ENCODE measurements at regions not wholly inside any gene's neighbourhood (a gene's known extent, or its start where the extent isn't known, plus 50 kb on each side); places are given as distances from the start of the nearest gene placed in this dataset.

DNA sequence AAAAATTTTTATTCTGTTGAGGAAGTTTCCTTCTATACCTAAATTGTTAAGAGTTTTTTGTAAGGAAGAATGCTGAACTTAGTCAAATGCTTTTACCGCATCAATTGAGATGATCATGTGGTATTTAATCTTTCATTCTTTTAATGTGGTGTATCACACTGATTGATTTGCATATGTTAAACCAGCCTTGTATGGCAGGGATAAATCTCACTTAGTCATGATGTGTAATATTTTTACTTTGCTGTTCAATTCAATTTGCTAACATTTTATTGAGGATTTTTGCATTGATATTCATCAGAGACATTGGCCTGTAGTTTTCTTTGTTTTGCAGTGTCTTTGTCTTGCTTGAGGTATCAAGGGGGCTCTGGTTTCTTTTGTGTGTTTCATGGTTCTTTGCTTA is 125.3 kb upstream of the MEF2C start:
- no peak overlapping the region for H2BK5ac ChIP-seq (ENCODE audit: low read length)
- no peak overlapping the region for H4K8ac ChIP-seq (ENCODE audit: low read depth, low read length)
- no peak overlapping the region for H3K4me3 ChIP-seq (ENCODE audit: low read length in 2 of 2)
- H2AFZ ChIP-seq (ENCODE audit: low read length): no peak overlapping the region
- no peak overlapping the region for H3K14ac ChIP-seq (ENCODE audit: low read length)
- no peak overlapping the region for H3K23ac ChIP-seq (ENCODE audit: low read depth, low read length, poor library complexity)
- no peak overlapping the region for H2BK120ac ChIP-seq (ENCODE audit: low read depth, low read length)
- H4K91ac ChIP-seq (ENCODE audit: low read depth, low read length, poor library complexity): no peak overlapping the region
- no CpG with 5 or more reads among the region's 1 CpG for WGBS, 2 donors (ENCODE audit: extremely low coverage in 2 of 2, insufficient read length in 2 of 2, insufficient replicate concordance in 1 of 2)
- H3K27ac ChIP-seq (replicated peaks; ENCODE audit: low read length): no peak overlapping the region
- no peaks in the 10 kb centered on the region for H3K27me3 ChIP-seq (ENCODE audit: control insufficient read depth in 3 of 3, insufficient read depth in 3 of 3, low read depth in 1 of 3, low read length in 3 of 3)
- no peak overlapping the region for H2AK5ac ChIP-seq (ENCODE audit: low read depth, low read length)
- H3K79me1 ChIP-seq (ENCODE audit: low read depth, low read length): no peaks in the 10 kb centered on the region
- H3K4me2 ChIP-seq (ENCODE audit: insufficient read depth, low read length, poor library complexity, severe bottlenecking): no peak overlapping the region
- H3K4ac ChIP-seq (ENCODE audit: low read length): no peak overlapping the region
- H3K36me3 ChIP-seq (replicated peaks in 1 of 2; ENCODE audit: control insufficient read depth in 2 of 2, insufficient read depth in 2 of 2, low read length in 2 of 2): no peaks in the 10 kb centered on the region
- no peak for DNase-seq (ENCODE audit: low spot score)
- H3K4me1 ChIP-seq (ENCODE audit: control insufficient read depth in 2 of 2, insufficient read depth in 1 of 2, low read depth in 1 of 2, low read length in 2 of 2): peaks cover 3 to 7% of the 10 kb centered on the region in 2 donors
- H2BK12ac ChIP-seq (ENCODE audit: low read length): no peak overlapping the region
- no peak overlapping the region for H2BK15ac ChIP-seq (ENCODE audit: low read length)
- no peaks in the 10 kb centered on the region for H3K9me3 ChIP-seq (replicated peaks in 1 of 2; ENCODE audit: control insufficient read depth in 2 of 2, insufficient read depth in 1 of 2, low read depth in 1 of 2, low read length in 2 of 2)
- H3K9ac ChIP-seq (ENCODE audit: low read depth, low read length, poor library complexity): no peak overlapping the region
- H3K18ac ChIP-seq (ENCODE audit: low read length): no peak overlapping the region

DNA sequence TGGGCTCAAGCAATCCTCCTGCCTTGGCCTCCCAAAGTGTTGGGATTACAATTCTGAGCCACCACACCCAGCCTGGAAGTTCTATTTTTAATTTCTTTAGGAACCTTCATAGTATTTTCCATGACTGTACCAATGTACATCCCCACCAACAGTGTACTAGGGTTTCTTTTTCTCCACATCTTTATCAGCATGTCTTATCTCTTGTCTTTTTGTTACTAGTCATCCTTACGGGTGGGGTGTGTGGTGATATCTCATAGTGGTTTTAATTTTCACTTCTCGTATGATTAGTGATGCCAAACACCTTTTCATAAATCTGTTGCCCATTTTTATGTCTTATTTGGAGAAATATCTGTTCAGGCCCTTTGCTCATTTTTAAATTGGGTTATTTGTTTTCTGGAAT is 123.0 kb upstream of the MEF2C start:
- no peaks in the 10 kb centered on the region for H3K79me1 ChIP-seq (ENCODE audit: low read depth, low read length)
- H2BK12ac ChIP-seq (ENCODE audit: low read length): no peak overlapping the region
- H2BK15ac ChIP-seq (ENCODE audit: low read length): no peak overlapping the region
- H2AFZ ChIP-seq (ENCODE audit: low read length): no peak overlapping the region
- no peak overlapping the region for H4K91ac ChIP-seq (ENCODE audit: low read depth, low read length, poor library complexity)
- H3K4me2 ChIP-seq (ENCODE audit: insufficient read depth, low read length, poor library complexity, severe bottlenecking): no peak overlapping the region
- H2BK120ac ChIP-seq (ENCODE audit: low read depth, low read length): no peak overlapping the region
- H3K4me1 ChIP-seq (ENCODE audit: control insufficient read depth in 2 of 2, insufficient read depth in 1 of 2, low read depth in 1 of 2, low read length in 2 of 2): no peaks in the 10 kb centered on the region
- no peak overlapping the region for H2BK5ac ChIP-seq (ENCODE audit: low read length)
- no peaks in the 10 kb centered on the region for H3K9me3 ChIP-seq (replicated peaks in 1 of 2; ENCODE audit: control insufficient read depth in 2 of 2, insufficient read depth in 1 of 2, low read depth in 1 of 2, low read length in 2 of 2)
- DNase-seq (ENCODE audit: low spot score): no peak
- H2AK5ac ChIP-seq (ENCODE audit: low read depth, low read length): no peak overlapping the region
- no peaks in the 10 kb centered on the region for H3K27me3 ChIP-seq (ENCODE audit: control insufficient read depth in 3 of 3, insufficient read depth in 3 of 3, low read depth in 1 of 3, low read length in 3 of 3)
- no peak overlapping the region for H3K4ac ChIP-seq (ENCODE audit: low read length)
- no CpG with 5 or more reads among the region's 2 CpGs for WGBS, 2 donors (ENCODE audit: extremely low coverage in 2 of 2, insufficient read length in 2 of 2, insufficient replicate concordance in 1 of 2)
- no peak overlapping the region for H3K9ac ChIP-seq (ENCODE audit: low read depth, low read length, poor library complexity)
- H3K14ac ChIP-seq (ENCODE audit: low read length): no peak overlapping the region
- H3K36me3 ChIP-seq (replicated peaks in 1 of 2; ENCODE audit: control insufficient read depth in 2 of 2, insufficient read depth in 2 of 2, low read length in 2 of 2): no peaks in the 10 kb centered on the region
- H3K27ac ChIP-seq (replicated peaks; ENCODE audit: low read length): no peak overlapping the region
- no peak overlapping the region for H3K4me3 ChIP-seq (ENCODE audit: low read length in 2 of 2)
- no peak overlapping the region for H3K23ac ChIP-seq (ENCODE audit: low read depth, low read length, poor library complexity)
- H4K8ac ChIP-seq (ENCODE audit: low read depth, low read length): no peak overlapping the region
- H3K18ac ChIP-seq (ENCODE audit: low read length): no peak overlapping the region

- no peak for DNase-seq (ENCODE audit: low spot score)
- no peak overlapping the region for H3K4me3 ChIP-seq (ENCODE audit: low read length in 2 of 2)
- H3K23ac ChIP-seq (ENCODE audit: low read depth, low read length, poor library complexity): no peak overlapping the region
- H3K27me3 ChIP-seq (ENCODE audit: control insufficient read depth in 3 of 3, insufficient read depth in 3 of 3, low read depth in 1 of 3, low read length in 3 of 3): no peaks in the 10 kb centered on the region
- no peak overlapping the region for H2BK15ac ChIP-seq (ENCODE audit: low read length)
- no peak overlapping the region for H4K8ac ChIP-seq (ENCODE audit: low read depth, low read length)
- H3K4me1 ChIP-seq (ENCODE audit: control insufficient read depth in 2 of 2, insufficient read depth in 1 of 2, low read depth in 1 of 2, low read length in 2 of 2): no peaks in the 10 kb centered on the region
- no peak overlapping the region for H2BK120ac ChIP-seq (ENCODE audit: low read depth, low read length)
- no peak overlapping the region for H3K14ac ChIP-seq (ENCODE audit: low read length)
- H3K4ac ChIP-seq (ENCODE audit: low read length): no peak overlapping the region
- H3K36me3 ChIP-seq (replicated peaks in 1 of 2; ENCODE audit: control insufficient read depth in 2 of 2, insufficient read depth in 2 of 2, low read length in 2 of 2): no peaks in the 10 kb centered on the region
- H3K27ac ChIP-seq (replicated peaks; ENCODE audit: low read length): no peak overlapping the region
- no peak overlapping the region for H3K4me2 ChIP-seq (ENCODE audit: insufficient read depth, low read length, poor library complexity, severe bottlenecking)
- no peaks in the 10 kb centered on the region for H3K79me1 ChIP-seq (ENCODE audit: low read depth, low read length)
- H3K9ac ChIP-seq (ENCODE audit: low read depth, low read length, poor library complexity): no peak overlapping the region
- no peak overlapping the region for H3K18ac ChIP-seq (ENCODE audit: low read length)
- H2BK12ac ChIP-seq (ENCODE audit: low read length): no peak overlapping the region
- H4K91ac ChIP-seq (ENCODE audit: low read depth, low read length, poor library complexity): no peak overlapping the region
- H2BK5ac ChIP-seq (ENCODE audit: low read length): no peak overlapping the region
- no peaks in the 10 kb centered on the region for H3K9me3 ChIP-seq (replicated peaks in 1 of 2; ENCODE audit: control insufficient read depth in 2 of 2, insufficient read depth in 1 of 2, low read depth in 1 of 2, low read length in 2 of 2)
- no peak overlapping the region for H2AK5ac ChIP-seq (ENCODE audit: low read depth, low read length)
- H2AFZ ChIP-seq (ENCODE audit: low read length): no peak overlapping the region
- no CpG with 5 or more reads among the region's 3 CpGs for WGBS, 2 donors (ENCODE audit: extremely low coverage in 2 of 2, insufficient read length in 2 of 2, insufficient replicate concordance in 1 of 2)
Measured at GRCh38 chr5:89004379-89004778, 121.4 kb upstream of the MEF2C start.

DNA sequence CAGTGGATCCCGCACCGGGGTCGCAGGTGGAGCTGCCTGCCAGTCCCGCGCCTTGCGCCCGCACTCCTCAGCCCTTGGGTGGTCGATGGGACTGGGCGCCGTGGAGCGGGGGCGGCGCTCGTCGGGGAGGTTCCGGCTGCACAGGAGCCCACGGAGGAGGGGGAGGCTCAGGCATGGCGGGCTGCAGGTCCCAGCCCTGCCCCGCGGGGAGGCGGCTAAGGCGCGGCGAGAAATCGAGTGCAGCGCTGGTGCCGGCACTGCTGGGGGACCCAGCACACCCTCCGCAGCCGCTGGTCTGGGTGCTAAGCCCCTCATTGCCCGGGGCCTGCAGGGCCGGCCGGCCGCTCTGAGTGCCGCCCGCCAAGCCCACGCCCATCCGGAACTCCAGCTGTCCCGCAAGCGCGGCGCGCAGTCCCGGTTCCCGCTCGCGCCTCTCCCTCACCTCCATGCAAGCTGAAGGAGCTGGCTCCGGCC is 120.6 kb upstream of the MEF2C start:
- Histone ChIP-seq H3K9ac (ENCODE audit: low read depth, low read length, poor library complexity) (no peak overlapping the region), H3K9me3 (replicated peaks in 1 of 2; ENCODE audit: control insufficient read depth in 2 of 2, insufficient read depth in 1 of 2, low read depth in 1 of 2, low read length in 2 of 2) (no peaks in the 10 kb centered on the region), H2BK12ac (ENCODE audit: low read length) (no peak overlapping the region), H2BK15ac (ENCODE audit: low read length) (no peak overlapping the region), H3K36me3 (replicated peaks in 1 of 2; ENCODE audit: control insufficient read depth in 2 of 2, insufficient read depth in 2 of 2, low read length in 2 of 2) (no peaks in the 10 kb centered on the region), H3K4me3 (ENCODE audit: low read length in 2 of 2) (no peak overlapping the region), H2AK5ac (ENCODE audit: low read depth, low read length) (no peak overlapping the region), H3K27ac (replicated peaks; ENCODE audit: low read length) (no peak overlapping the region), H4K8ac (ENCODE audit: low read depth, low read length) (no peak overlapping the region), H3K79me1 (ENCODE audit: low read depth, low read length) (no peaks in the 10 kb centered on the region), H3K18ac (ENCODE audit: low read length) (no peak overlapping the region), H3K14ac (ENCODE audit: low read length) (no peak overlapping the region), H4K91ac (ENCODE audit: low read depth, low read length, poor library complexity) (no peak overlapping the region), H3K27me3 (ENCODE audit: control insufficient read depth in 3 of 3, insufficient read depth in 3 of 3, low read depth in 1 of 3, low read length in 3 of 3) (no peaks in the 10 kb centered on the region), H3K4ac (ENCODE audit: low read length) (no peak overlapping the region), H2BK5ac (ENCODE audit: low read length) (no peak overlapping the region), H2BK120ac (ENCODE audit: low read depth, low read length) (no peak overlapping the region), H2AFZ (ENCODE audit: low read length) (no peak overlapping the region), H3K23ac (ENCODE audit: low read depth, low read length, poor library complexity) (no peak overlapping the region), H3K4me2 (ENCODE audit: insufficient read depth, low read length, poor library complexity, severe bottlenecking) (no peak overlapping the region), H3K4me1 (ENCODE audit: control insufficient read depth in 2 of 2, insufficient read depth in 1 of 2, low read depth in 1 of 2, low read length in 2 of 2) (no peaks in the 10 kb centered on the region)
- DNase-seq (ENCODE audit: low spot score): no peak
- WGBS, 2 donors (ENCODE audit: extremely low coverage in 2 of 2, insufficient read length in 2 of 2, insufficient replicate concordance in 1 of 2): no CpG with 5 or more reads among the region's 47 CpGs

Measured in neuronal stem cell (in vitro differentiated cells).